ENCODE measurements at regions not wholly inside any gene's neighbourhood (a gene's known extent, or its start where the extent isn't known, plus 50 kb on each side); places are given as distances from the start of the nearest gene placed in this dataset.

GRCh38 chr6:48369100-48369499 lies 258.1 kb upstream of the PTCHD4 start:
- no peak for DNase-seq

- no peak for DNase-seq
Observed at GRCh38 chr6:48325701-48326100, 214.7 kb upstream of the PTCHD4 start.

DNA sequence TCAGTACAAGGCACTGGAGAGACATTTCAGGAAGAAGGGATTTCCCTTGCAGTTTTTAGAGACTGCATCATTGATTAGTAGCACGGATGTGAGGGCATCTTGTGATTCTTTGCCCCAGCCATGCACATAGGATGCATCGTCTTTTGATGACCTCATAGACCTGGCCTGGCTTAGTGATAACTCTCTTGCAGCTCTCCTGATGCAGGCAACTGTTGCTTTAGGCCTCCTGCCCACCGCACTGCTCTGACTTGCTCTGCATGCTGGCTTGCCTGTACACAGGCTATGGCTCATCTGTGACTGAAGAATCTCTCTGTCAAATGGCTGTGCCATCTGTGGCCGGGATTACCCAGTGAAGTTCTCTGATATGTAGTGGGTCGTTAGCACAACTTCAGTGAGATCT lies 207.7 kb upstream of the PTCHD4 start:
- DNase-seq = no peak

- DNase-seq = no peak
Observed at GRCh38 chr6:48315915-48316314, 204.9 kb upstream of the PTCHD4 start.

- no peak for DNase-seq
Observed at GRCh38 chr6:48315051-48315719, 204.2 kb upstream of the PTCHD4 start.

DNA sequence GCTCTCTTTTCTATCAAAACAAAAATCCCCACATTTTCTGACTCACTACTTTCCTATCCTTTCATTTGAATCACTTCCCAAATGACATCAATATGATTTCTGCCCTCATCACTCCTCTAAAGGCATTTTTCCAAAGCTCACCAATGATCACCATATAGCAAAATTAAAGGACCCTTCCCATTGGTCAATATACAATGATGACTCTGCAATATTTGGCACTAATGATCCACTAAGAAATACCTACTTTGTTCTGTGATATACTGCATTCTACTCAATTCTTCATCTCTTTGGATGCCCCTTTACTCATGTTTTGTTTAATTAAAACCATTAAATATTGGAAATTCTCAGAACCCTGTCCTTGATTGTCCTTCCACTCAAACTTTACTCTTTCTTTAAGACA lies 200.3 kb upstream of the PTCHD4 start:
- DNase-seq = no peak

DNA sequence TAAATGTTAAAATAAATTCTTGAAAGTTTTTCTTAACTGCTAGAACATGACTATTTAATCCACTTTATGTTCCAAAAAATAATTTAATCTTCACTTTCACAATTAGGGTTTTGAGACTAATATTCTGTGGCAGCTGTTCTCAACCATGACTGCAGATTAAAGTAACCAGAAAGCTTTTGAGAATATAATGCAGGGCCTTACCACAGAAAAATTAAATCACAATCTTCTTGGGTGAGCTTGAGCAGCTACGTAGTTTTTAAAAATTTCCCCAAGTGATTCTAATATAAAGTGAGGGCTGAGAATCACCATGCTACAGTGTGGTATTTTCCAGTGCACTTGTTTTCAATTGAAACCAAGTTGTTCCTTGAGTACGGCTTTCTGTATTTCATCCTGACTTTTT lies 196.6 kb upstream of the PTCHD4 start:
- no peak for DNase-seq

DNA sequence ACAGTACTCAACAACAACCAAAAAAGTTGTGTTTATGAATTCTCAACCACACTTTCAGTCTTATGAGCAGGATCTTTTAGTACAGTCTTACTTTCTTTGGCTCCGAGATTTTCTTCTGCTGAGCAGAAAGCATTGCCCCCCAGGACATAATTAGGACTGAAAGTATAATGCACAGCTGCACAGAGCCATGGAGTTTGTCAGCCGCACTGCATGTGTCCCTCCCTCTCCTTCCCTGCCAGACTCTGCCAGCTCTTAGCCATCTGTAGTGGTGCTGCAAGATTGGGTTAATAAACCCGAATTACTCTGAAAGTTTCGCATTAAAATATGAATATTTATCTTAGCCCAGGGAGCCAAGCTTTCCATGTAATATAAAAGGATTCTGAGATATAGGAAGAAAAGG lies 179.6 kb upstream of the PTCHD4 start:
- no peak for DNase-seq

GRCh38 chr6:48289841-48290240 lies 178.8 kb upstream of the PTCHD4 start:
- DNase-seq = no peak

DNA sequence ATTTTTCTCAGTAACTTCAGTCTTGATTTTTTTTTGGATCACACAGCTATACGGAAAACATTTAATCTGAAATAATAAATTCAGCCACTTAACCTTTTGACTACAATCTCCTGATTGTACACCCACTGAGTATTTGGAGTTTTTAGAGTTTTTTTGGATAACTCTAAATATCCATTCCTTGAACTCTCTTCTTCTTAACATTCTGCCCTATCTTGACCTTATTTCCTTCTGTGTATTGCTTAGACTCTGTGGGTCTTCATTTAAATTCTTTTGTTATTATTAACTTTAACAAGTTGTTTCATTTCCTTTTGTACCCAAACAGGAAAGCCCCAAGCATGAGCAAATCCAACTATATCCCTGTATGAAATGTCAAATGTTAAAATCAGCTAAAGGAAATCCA lies 170.2 kb upstream of the PTCHD4 start:
- no peak for DNase-seq

DNA sequence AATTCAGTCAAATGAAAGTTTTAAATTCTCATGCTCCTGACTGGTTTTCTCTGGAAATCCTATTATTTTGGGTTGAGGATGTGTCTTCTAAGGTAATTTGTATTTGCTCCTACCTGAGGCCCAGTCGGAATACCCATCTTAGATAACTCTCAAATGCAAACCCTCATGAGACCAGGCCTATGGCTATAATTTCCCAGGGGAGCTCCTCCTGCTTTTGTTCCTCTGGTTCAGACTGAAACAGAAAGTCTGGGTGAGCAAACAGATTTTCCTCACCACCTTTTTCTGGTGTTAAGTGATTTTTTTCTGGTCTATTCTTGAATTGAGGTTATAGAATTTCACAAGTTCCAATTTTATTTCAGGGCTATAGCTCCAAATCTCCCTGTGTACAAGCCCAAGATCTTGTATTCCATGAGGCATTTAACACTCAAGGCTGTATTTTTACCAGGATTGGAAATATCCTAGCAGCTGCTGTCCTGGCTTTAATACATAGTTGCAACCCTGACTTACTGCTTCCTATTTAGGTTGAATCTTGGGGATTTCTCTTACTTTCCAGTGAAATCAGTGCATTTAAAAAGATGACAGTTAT lies 169.1 kb upstream of the PTCHD4 start:
- DNase-seq = no peak

- no peak for DNase-seq
Observed at GRCh38 chr6:48278261-48278660, 167.3 kb upstream of the PTCHD4 start.

- DNase-seq = no peak
Observed at GRCh38 chr6:48272518-48272917, 161.5 kb upstream of the PTCHD4 start.

- DNase-seq = no peak
Observed at GRCh38 chr6:48255094-48255493, 144.1 kb upstream of the PTCHD4 start.

GRCh38 chr6:48249071-48249470 lies 138.1 kb upstream of the PTCHD4 start:
- DNase-seq = no peak

DNA sequence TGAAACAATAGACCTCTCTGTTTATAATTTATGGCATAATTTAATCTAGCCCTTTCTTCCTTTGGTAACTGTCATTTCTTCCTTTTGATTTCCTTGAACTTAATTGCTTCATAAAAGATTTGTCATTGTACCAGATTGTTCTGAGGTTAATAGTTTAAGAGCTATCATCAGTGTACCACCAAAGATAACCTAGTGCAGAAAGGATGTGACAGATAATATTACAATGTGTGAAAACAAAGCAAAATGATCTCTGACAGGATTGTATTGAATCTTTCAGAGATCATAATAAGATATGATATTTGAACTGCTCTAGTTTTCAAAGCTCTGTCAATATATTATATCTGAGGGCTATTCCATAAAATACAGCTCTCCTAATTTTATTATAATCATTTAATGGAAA lies 132.1 kb upstream of the PTCHD4 start:
- DNase-seq = no peak

GRCh38 chr6:48240287-48240686 lies 129.3 kb upstream of the PTCHD4 start:
- DNase-seq = no peak

DNA sequence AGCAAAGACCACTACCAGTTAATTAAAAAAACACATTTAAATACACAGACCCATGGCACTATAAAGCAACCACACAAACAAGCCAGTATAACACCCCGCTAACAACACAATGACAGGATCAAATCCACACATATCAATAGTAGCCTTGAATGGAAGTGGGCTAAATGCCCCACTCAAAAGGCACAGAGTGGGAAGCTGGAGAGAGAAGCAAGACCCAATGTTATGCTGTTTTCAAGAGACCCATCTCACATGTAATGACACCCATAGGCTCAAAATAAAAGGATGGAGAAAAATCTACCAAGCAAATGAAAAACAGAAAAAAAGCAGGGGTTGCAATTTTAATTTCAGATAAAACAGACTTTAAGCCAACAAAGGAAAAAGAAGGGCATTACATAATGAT lies 125.4 kb upstream of the PTCHD4 start:
- no peak for DNase-seq

GRCh38 chr6:48233063-48233462 lies 122.1 kb upstream of the PTCHD4 start:
- DNase-seq = no peak

DNA sequence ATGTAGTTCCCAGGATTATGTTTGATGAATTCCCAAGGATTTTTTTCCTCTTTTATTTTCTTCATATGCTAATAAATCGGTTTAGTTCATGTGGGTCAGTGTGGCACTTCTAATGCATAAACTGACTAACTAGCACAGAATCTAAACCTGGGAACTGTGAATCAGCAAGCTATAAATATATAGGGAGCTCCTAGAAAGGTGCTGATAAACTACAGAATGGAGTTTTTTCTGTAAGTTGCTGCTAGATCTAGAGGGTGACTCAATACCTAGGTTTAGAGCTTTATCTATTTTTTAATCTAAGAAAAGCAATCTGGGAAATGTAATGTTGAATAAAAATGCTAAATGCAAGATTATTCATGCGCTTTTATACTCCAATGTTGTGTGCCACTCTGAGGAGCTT lies 118.8 kb upstream of the PTCHD4 start:
- no peak for DNase-seq

- no peak for DNase-seq
Observed at GRCh38 chr6:48222241-48222640, 111.2 kb upstream of the PTCHD4 start.

DNA sequence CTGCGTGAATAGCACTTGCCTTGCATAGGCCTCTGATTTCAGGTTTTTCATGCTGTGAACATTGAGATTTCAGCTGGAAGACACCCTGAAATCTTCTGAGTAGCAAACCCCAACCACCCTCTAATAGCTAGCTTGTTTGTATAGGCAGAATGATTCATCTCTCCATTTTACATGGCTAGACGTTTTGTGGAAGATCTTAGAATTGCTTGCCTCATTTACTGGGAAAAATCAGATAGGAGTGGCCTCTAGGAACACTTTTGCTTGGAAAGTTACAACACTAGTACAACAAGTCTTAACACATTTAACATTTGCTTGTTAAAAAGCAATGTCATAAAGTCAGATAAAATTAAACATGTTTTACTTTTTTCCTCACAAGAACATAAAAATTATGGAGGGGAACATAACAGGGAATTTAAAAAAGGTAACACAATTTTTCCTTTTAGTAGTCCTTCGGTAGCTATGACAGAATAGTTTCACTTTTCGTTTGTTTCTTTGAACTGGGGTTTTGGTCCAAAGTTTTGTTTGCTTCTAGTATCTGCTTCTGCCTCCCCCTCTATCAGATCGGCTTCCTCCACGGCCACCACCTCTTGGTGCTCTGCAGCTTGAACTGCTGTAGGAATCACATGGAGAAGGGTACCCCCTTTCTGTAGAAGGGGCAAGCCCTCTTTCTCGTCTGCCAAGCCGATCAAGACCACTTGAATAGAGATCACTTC lies 102.2 kb upstream of the PTCHD4 start:
- DNase-seq = no peak

DNA sequence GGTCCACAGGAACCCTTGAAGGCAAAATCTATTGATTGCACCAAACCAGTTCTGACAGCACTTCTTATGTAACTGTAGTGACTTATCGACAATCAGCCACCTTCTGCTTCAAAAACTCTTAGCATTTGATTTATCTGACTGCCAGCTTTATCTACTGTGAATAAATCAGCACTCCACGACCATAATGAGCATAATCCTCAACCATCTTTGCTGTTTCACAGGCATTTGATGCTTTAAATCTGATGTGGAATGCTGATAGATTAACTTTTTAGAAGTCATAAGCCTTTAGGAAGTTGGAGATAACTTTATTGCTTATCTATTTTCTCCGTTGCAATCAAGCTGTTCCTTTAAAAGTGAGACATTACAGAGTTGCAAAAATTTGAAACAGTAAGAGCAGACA lies 101.5 kb upstream of the PTCHD4 start:
- DNase-seq = no peak

DNA sequence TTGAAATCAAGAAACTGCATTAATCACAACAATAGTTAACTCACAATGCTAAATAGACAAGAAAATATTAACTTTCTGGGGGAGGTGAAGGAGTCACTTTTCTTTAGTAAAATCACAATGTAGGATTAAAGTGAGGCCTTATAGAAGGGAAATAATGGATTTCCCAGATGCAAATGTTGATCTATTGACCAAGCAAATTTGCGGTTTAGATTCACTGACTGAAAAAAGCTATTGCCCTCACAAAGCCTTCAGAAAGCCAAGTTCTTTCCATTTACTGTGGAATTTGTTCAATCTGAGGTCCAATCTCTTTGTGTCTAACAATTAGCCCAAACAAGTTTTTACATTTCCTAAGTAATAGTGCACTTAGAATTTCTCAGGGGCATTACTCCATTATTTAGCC lies 95.1 kb upstream of the PTCHD4 start:
- no peak for DNase-seq

Measured in left hindlimb (tissue), 1 donor.